Pancreas (tissue), 10 donors: ENCODE measurements at regions not wholly inside any gene's neighbourhood (a gene's known extent, or its start where the extent isn't known, plus 50 kb on each side); places are given as distances from the start of the nearest gene placed in this dataset.

Experiments used
- ATAC-seq, 4 donors: fragments of 200-7000 bp; cut with Tn5 transposase; one replicate each; pipeline versions ENCODE4 v1.8.0 to v1.9.1; 2020; ENCODE audit warnings: mild to moderate bottlenecking in 4 of 4, moderate library complexity in 4 of 4
- DNase-seq, 6 donors: peaks; one replicate each; pipeline ENCODE4 v3.0.0-alpha.2; 2020
- FAIRE-seq: peaks from 2 replicates; lab custom pipeline; 2012; peaks lifted over from hg19 to GRCh38; lab: Jason Lieb, UNC
- H3K27ac ChIP-seq, 4 donors: fragments of 200-600 bp; sonication (generic); 1 replicate in 3 of 4; 2 replicates in 1 of 4; pipeline versions ENCODE4 v1.5.0 to v1.8.0; 2020
- H3K27me3 ChIP-seq, 4 donors: fragments of 200-600 bp; one replicate each; pipeline ENCODE4 v1.8.0; 2021
- H3K36me3 ChIP-seq, 3 donors: fragments of 200-600 bp; sonication (generic) in 1 of 3; one replicate each; pipeline versions ENCODE4 v1.5.0 to v1.8.0; 2020 to 2021
- H3K4me1 ChIP-seq, 3 donors: fragments of 200-600 bp; one replicate each; pipeline ENCODE4 v1.8.0; 2021
- H3K4me3 ChIP-seq, 4 donors: fragments of 200-600 bp; sonication (generic) in 2 of 4; one replicate each; pipeline versions ENCODE4 v1.5.0 to v1.8.0; 2020 to 2021
- H3K9me3 ChIP-seq, 4 donors: fragments of 200-600 bp; one replicate each; pipeline ENCODE4 v1.8.0; 2021
- CTCF ChIP-seq, 4 donors: fragments of 200-600 bp; sonication (generic) in 3 of 4; IDR thresholded peaks; one replicate each; pipeline versions ENCODE4 v1.5.0 to v1.8.0; 2021; ENCODE audit warnings: antibody characterized with exemption in 4 of 4
- WGBS, 2 donors: extraction: QIAGEN DNeasy Blood & Tissue Kit; methylation state at CpG; one replicate each; pipeline ENCODE4 v1.1.7; 2013; 5-methylcytosine and 5-hydroxymethylcytosine counted together
- intact Hi-C, 3 donors: fragments of 100-400 bp; cut with DNase I; formaldehyde crosslinking; loops; one replicate each; pipeline versions ENCODE4 v1.11.1 to v1.14.2; 2022
- donor health status: healthy with polysubstance abuse.
- donor health status: DM: no; HTN: no; CAD: no; lungs with moderate emphysema.
- donor health status: DM: no; HTN: no; CAD: no.
- donor health status: control.
- donor health status: control.
- donor health status: Bipolar disorder and iron deficiency.
- donor health status: DM: yes; HTN: yes; CAD: no.
- donor health status: DM: no; HTN: no; CAD: no.
- donor health status: DM: no; HTN: no; CAD: no.
- donor health status: DM: yes; HTN: yes; CAD: no.

DNA sequence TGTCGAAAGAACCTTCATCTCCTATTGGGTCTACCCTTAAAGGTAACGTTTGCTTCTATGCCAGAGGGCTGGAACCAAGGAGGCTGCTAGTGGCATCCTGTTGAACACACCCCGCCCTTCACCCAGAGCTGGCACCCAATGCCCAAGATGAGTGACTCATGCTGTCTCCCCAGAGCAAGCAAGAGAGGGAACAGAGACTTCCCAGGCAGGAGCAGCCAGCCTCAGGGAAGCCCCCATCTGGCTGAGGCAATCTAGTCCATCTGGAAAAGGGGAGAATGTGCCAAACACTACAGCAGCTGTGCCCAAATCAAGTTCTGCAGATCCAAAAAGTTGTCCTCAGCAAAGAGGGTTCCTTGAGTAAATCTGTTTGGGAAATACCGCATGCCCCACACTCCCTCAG is 91.9 kb upstream of the TP53I11 start:
- no peak for DNase-seq
- intact Hi-C loops: no loop called here
- no peak overlapping the region for H3K4me3 ChIP-seq
- no peak for FAIRE-seq
- ATAC-seq: peak in 2 of 4 donors; percentile 19 to 29
- no peak overlapping the region for H3K27ac ChIP-seq
- no peaks in the 10 kb centered on the region for H3K9me3 ChIP-seq
- no peaks in the 10 kb centered on the region for H3K36me3 ChIP-seq
- TF ChIP-seq CTCF (IDR thresholded peaks at IDR 0.05): no peak
- H3K4me1 ChIP-seq: no peaks in the 10 kb centered on the region
- 68 to 72% methylated on average over 4 of the region's 4 CpGs for WGBS, 2 donors
- H3K27me3 ChIP-seq: no peaks in the 10 kb centered on the region

- 82 to 89% methylated on average over 12 of the region's 12 CpGs for WGBS, 2 donors
- H3K27me3 ChIP-seq: no peaks in the 10 kb centered on the region
- H3K36me3 ChIP-seq: no peaks in the 10 kb centered on the region
- TF ChIP-seq CTCF (IDR thresholded peaks at IDR 0.05): no peak
- FAIRE-seq (no peak), DNase-seq (no peak), ATAC-seq (no peak)
- intact Hi-C loops: no loop called here
- no peaks in the 10 kb centered on the region for H3K4me1 ChIP-seq
- H3K9me3 ChIP-seq: no peaks in the 10 kb centered on the region
- H3K27ac ChIP-seq: no peak overlapping the region
- no peak overlapping the region for H3K4me3 ChIP-seq
These were observed 93.2 kb upstream of the TP53I11 start for GRCh38 chr11:45043755-45044475.

GRCh38 chr11:45045683-45046471 is 95.2 kb upstream of the TP53I11 start:
- no peak for FAIRE-seq
- ATAC-seq: peak in 3 of 4 donors; percentile 55 to 79 (median 72)
- H3K9me3 ChIP-seq: no peaks in the 10 kb centered on the region
- peak in 2 of 6 donors; percentile 6 to 37 for DNase-seq
- H3K27me3 ChIP-seq: no peaks in the 10 kb centered on the region
- H3K4me1 ChIP-seq: no peaks in the 10 kb centered on the region
- no peaks in the 10 kb centered on the region for H3K36me3 ChIP-seq
- WGBS, 2 donors: 68 to 69% methylated on average over 19 of the region's 19 CpGs
- H3K27ac ChIP-seq: peak overlapping the region in 2 of 4 donors; percentile 20 to 36
- intact Hi-C loops: no loop called here
- H3K4me3 ChIP-seq: no peak overlapping the region
- TF ChIP-seq CTCF (IDR thresholded peaks at IDR 0.05): no peak

GRCh38 chr11:45048313-45048841 is 97.7 kb upstream of the TP53I11 start:
- H3K27ac ChIP-seq: no peak overlapping the region
- DNase-seq (no peak), FAIRE-seq (no peak), ATAC-seq (peak in 1 of 4 donors; percentile 17)
- intact Hi-C loops: no loop called here
- no peaks in the 10 kb centered on the region for H3K27me3 ChIP-seq
- 88 to 89% methylated on average over 7 of the region's 7 CpGs for WGBS, 2 donors
- TF ChIP-seq CTCF (IDR thresholded peaks at IDR 0.05): no peak
- H3K4me3 ChIP-seq: no peak overlapping the region
- no peaks in the 10 kb centered on the region for H3K36me3 ChIP-seq
- no peaks in the 10 kb centered on the region for H3K4me1 ChIP-seq
- no peaks in the 10 kb centered on the region for H3K9me3 ChIP-seq
